Esophagus squamous epithelium (tissue), 4 donors: ENCODE measurements at regions not wholly inside any gene's neighbourhood (a gene's known extent, or its start where the extent isn't known, plus 50 kb on each side); places are given as distances from the start of the nearest gene placed in this dataset.

Source experiments
- POLR2A ChIP-seq, 4 donors: fragments of 450-650 bp; IDR thresholded peaks; one replicate each; pipeline ENCODE4 v1.6.1; 2017; ENCODE audit warnings: antibody characterized with exemption in 4 of 4, mild to moderate bottlenecking in 4 of 4, moderate library complexity in 3 of 4
- TF ChIP-seq, protein P1 (sequence below), 6 experiments: fragments of 450-650 bp in 4 of 6; fragments of 200-600 bp in 2 of 6; sonication (generic) in 2 of 6; IDR thresholded peaks; one replicate each; pipeline ENCODE4 v1.5.1; 2016 to 2019; ENCODE audit warnings: antibody characterized with exemption in 6 of 6, mild to moderate bottlenecking in 4 of 6, moderate library complexity in 4 of 6

- no peak for TF ChIP-seq POLR2A (IDR thresholded peaks at IDR 0.05)
- TF ChIP-seq, protein P1, sequence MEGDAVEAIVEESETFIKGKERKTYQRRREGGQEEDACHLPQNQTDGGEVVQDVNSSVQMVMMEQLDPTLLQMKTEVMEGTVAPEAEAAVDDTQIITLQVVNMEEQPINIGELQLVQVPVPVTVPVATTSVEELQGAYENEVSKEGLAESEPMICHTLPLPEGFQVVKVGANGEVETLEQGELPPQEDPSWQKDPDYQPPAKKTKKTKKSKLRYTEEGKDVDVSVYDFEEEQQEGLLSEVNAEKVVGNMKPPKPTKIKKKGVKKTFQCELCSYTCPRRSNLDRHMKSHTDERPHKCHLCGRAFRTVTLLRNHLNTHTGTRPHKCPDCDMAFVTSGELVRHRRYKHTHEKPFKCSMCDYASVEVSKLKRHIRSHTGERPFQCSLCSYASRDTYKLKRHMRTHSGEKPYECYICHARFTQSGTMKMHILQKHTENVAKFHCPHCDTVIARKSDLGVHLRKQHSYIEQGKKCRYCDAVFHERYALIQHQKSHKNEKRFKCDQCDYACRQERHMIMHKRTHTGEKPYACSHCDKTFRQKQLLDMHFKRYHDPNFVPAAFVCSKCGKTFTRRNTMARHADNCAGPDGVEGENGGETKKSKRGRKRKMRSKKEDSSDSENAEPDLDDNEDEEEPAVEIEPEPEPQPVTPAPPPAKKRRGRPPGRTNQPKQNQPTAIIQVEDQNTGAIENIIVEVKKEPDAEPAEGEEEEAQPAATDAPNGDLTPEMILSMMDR (IDR thresholded peaks at IDR 0.05), result no peak
These were observed 295.4 kb upstream of the PIK3C3 start for GRCh38 chr18:41659438-41660130.
